ENCODE measurements at regions not wholly inside any gene's neighbourhood (a gene's known extent, or its start where the extent isn't known, plus 50 kb on each side); places are given as distances from the start of the nearest gene placed in this dataset.

DNA sequence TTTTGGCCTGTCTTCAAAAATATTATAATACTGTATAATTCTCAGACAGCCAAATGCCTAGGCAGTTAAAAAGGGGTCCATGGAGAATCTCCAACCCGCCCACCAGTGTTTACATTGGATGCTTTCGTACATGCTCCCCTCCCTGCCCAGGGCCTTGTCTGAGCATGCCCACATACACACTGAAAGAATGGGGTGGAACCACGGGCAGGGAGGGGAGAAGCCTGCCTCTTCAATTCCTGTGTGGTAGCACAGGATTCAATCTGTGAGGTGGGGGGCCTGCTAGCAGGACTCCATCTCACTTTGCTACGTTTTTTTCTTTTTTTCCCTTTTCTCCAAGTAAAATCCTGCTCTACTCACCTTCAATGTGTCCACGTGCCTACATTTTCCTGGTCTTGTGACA is 314.7 kb upstream of the GRAMD2B start:
- TF ChIP-seq TAF1 (conservative IDR thresholded peaks at IDR 0.05) = no peak
- no peak for TF ChIP-seq YY1 (IDR thresholded peaks at IDR 0.05)
- TF ChIP-seq, protein P1, sequence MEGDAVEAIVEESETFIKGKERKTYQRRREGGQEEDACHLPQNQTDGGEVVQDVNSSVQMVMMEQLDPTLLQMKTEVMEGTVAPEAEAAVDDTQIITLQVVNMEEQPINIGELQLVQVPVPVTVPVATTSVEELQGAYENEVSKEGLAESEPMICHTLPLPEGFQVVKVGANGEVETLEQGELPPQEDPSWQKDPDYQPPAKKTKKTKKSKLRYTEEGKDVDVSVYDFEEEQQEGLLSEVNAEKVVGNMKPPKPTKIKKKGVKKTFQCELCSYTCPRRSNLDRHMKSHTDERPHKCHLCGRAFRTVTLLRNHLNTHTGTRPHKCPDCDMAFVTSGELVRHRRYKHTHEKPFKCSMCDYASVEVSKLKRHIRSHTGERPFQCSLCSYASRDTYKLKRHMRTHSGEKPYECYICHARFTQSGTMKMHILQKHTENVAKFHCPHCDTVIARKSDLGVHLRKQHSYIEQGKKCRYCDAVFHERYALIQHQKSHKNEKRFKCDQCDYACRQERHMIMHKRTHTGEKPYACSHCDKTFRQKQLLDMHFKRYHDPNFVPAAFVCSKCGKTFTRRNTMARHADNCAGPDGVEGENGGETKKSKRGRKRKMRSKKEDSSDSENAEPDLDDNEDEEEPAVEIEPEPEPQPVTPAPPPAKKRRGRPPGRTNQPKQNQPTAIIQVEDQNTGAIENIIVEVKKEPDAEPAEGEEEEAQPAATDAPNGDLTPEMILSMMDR (IDR thresholded peaks at IDR 0.05; ENCODE audit: low read depth, low read length, missing input control) = no peak
- no peak for TF ChIP-seq EGR1 (IDR thresholded peaks at IDR 0.05; ENCODE audit: low read depth in 2 of 2)
- TF ChIP-seq, protein P2, sequence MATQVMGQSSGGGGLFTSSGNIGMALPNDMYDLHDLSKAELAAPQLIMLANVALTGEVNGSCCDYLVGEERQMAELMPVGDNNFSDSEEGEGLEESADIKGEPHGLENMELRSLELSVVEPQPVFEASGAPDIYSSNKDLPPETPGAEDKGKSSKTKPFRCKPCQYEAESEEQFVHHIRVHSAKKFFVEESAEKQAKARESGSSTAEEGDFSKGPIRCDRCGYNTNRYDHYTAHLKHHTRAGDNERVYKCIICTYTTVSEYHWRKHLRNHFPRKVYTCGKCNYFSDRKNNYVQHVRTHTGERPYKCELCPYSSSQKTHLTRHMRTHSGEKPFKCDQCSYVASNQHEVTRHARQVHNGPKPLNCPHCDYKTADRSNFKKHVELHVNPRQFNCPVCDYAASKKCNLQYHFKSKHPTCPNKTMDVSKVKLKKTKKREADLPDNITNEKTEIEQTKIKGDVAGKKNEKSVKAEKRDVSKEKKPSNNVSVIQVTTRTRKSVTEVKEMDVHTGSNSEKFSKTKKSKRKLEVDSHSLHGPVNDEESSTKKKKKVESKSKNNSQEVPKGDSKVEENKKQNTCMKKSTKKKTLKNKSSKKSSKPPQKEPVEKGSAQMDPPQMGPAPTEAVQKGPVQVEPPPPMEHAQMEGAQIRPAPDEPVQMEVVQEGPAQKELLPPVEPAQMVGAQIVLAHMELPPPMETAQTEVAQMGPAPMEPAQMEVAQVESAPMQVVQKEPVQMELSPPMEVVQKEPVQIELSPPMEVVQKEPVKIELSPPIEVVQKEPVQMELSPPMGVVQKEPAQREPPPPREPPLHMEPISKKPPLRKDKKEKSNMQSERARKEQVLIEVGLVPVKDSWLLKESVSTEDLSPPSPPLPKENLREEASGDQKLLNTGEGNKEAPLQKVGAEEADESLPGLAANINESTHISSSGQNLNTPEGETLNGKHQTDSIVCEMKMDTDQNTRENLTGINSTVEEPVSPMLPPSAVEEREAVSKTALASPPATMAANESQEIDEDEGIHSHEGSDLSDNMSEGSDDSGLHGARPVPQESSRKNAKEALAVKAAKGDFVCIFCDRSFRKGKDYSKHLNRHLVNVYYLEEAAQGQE (IDR thresholded peaks at IDR 0.05) = no peak
- no peak for TF ChIP-seq HNF4A (conservative IDR thresholded peaks at IDR 0.05)
- no peak for TF ChIP-seq FOXA1 (IDR thresholded peaks at IDR 0.05)
- TF ChIP-seq JUND (IDR thresholded peaks at IDR 0.05) = no peak
- TF ChIP-seq, protein P3, sequence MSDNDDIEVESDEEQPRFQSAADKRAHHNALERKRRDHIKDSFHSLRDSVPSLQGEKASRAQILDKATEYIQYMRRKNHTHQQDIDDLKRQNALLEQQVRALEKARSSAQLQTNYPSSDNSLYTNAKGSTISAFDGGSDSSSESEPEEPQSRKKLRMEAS (IDR thresholded peaks at IDR 0.05) = no peak
- no peak for TF ChIP-seq GABPA (IDR thresholded peaks at IDR 0.05 in 1 of 2, conservative IDR thresholded peaks at IDR 0.05 in 1 of 2)
- TF ChIP-seq, protein P4, sequence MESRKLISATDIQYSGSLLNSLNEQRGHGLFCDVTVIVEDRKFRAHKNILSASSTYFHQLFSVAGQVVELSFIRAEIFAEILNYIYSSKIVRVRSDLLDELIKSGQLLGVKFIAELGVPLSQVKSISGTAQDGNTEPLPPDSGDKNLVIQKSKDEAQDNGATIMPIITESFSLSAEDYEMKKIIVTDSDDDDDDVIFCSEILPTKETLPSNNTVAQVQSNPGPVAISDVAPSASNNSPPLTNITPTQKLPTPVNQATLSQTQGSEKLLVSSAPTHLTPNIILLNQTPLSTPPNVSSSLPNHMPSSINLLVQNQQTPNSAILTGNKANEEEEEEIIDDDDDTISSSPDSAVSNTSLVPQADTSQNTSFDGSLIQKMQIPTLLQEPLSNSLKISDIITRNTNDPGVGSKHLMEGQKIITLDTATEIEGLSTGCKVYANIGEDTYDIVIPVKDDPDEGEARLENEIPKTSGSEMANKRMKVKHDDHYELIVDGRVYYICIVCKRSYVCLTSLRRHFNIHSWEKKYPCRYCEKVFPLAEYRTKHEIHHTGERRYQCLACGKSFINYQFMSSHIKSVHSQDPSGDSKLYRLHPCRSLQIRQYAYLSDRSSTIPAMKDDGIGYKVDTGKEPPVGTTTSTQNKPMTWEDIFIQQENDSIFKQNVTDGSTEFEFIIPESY (IDR thresholded peaks at IDR 0.05) = no peak
- no peak for TF ChIP-seq RXRA (IDR thresholded peaks at IDR 0.05)
- TF ChIP-seq, protein P5, sequence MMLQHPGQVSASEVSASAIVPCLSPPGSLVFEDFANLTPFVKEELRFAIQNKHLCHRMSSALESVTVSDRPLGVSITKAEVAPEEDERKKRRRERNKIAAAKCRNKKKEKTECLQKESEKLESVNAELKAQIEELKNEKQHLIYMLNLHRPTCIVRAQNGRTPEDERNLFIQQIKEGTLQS (IDR thresholded peaks at IDR 0.05) = no peak

Data from liver (tissue), 3 donors.